Stimulated activated CD8-positive, alpha-beta memory T cell treated with anti-CD3 and anti-CD28 coated beads, Interleukin-7, amount 100 ng/mL, for 4 hours (primary cell): ENCODE measurements at regions not wholly inside any gene's neighbourhood (a gene's known extent, or its start where the extent isn't known, plus 50 kb on each side); places are given as distances from the start of the nearest gene placed in this dataset.

ENCODE experiments used
- DNase-seq, 2 donors: peaks; one replicate each; pipeline ENCODE4 v3.0.0-alpha.2; 2020; ENCODE audit warnings: low read depth in 2 of 2

DNA sequence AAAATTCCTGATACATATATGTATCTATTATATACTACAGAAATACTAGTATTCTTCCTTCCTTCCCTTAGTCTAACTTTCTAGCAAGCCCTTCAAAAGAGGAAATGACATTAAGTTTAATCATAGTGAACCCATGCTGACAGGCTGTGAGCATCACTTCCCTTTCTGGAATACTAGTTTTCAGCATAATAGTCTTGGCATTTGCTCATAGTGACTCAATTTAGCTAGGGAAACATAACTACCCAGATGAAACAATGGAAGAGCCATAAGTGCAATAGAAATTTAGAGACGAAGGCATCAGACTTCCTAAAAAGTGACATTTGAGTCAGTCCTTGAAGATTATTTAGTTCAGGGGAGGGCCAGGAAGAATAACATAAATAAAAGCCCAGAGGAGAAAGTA lies 184.5 kb upstream of the CRY1 start:
- DNase-seq: no peak

DNA sequence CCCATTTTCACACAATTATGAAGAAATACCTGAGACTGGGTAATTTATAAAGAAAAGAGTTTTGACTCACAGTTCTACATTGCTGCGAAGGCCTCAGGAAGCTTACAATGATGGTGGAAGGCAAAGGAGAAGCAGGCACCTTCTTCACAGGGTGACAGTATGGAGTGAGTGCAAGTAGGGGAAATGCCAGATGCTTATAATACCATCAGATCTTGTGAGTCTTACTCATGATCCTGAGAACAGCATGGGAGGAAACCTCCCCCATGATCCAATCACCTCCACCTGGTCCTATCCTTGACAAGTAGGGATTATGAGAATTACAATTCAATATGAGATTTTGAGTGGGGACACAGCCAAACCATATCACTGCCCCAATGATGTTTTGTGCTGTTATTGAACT lies 189.3 kb upstream of the CRY1 start:
- DNase-seq: no peak

DNA sequence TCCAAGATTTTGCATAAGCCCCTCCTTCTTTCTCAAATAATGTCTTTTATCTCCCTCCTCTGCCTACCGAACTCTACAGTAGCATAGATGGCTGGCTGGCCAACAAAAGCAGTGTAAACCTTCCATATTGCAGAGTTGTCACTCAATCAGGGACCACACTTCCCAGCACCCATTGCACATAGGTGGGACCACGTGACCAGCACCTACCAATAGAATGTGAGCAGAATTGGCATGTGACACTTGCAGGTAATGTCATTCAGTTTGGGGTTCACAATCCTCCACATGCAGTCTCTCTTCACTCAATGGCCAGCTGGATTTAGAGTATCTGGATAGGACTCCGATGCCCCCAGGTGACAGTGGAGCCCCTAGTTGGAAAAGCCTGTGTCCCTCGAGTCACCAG lies 190.3 kb upstream of the CRY1 start:
- no peak for DNase-seq

DNA sequence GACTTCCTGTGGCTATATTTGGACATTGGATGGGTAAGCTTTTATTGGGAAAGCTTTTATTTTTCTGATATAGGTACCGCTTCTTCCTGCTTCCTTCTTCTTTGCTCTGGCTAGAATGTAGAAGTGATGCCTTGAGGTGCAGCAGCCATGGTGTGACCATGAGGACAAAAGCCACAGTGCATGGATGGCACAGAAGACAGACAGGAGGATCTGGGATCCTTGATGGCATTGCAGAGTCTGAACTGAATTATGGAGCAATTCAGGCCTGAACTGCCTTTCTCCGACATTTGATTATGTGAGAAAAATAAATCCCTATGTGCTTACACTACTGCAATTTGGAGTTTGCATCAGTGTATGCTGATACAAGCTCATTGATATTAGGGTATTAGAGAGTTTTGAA lies 191.3 kb upstream of the CRY1 start:
- DNase-seq: no peak

DNA sequence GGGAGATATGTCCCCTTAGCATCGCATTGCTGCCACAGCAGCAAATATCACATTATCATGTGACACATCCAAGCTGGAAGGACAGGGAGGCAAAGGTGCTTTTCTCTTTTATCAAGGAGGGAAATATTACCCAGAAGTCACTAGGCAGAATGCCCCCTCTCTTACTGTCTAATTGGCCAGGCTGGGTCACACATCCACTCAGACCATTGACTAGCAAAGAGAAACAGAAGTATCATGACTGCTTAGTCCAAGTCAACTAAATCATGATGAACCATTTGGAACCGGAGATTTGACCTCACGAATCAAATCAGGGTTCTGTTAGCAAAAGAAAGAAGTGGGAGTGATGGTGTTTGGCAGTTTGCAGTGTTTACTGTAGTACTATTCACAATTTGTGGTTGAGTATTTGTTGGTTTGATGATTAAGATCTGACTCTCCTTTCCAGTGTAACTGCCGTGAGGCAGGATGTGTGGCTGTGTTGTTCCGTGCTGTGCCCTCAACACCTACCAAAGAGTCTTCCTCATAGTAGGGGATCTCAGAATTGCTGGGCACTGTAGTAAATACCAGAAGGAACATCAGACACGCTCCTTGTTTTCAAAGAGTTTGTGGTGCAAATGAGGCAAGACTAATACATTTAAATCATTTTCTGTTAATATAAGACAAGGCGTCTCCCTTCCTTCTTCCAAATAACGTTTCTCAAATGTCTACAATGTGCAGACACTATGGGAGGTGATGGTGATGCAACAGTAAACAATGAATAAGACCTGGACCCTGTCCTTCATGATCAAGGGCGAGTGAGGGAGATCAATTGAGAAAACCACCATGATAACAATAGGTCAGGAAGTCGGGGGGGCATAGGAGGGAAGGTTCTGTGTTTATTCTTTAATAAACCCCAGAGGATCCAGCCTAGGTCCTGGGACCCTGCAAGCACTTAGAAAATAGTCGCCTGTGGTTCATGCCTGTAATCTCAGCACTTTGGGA lies 194.4 kb upstream of the CRY1 start:
- no peak for DNase-seq

DNA sequence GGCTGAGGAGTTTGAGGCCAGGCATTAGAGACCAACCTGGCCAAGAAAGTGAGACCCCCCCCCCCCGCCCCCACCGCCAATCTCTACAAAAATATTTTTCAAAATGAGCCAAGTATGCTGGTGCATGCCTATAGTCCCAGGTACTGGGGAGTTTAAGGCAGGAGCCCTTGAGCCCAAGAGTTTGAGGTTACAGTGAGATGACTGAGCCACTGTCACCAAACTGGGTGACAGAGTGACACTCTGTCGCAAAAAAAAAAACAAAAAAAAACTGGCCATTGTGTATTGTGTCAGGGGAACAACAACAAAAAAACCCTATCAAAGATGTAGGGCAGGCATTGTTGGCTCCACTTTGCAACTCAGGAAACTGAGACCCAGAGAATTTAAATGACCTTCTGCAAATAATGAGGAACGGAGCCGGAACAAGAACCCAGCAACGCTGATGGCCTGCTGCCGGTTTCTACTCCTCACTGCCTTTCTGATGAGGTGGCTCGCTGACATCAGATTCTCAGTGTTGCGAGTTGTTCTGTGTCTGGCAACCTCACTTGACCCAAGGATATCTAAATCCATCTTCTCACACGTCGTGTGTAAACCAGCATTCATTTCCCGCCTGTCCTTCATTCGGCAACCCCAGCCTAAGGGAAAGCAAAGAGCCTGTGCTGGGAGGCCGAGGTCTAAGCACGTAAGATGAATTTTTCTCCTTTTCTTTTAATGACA lies 195.2 kb upstream of the CRY1 start:
- DNase-seq: no peak

DNA sequence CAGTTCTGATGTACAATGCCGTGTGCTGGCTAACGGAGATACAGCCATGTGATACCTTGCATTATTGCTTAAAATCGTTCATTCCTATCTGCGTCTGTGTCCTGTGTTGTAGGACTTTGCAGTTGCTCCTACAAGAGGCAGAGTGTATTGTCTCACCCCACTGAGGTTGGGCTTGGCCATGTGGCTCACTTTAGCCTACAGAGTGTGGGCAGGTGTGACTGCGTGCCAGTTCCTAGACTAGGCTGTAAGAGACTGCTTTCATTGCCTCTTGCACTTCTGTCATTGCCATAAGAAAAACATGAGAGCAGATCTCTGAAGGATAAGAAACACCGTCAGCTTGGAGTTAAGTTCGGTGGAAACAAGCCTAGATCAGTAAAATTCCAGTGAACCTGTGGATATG lies 197.7 kb upstream of the CRY1 start:
- DNase-seq: no peak

DNA sequence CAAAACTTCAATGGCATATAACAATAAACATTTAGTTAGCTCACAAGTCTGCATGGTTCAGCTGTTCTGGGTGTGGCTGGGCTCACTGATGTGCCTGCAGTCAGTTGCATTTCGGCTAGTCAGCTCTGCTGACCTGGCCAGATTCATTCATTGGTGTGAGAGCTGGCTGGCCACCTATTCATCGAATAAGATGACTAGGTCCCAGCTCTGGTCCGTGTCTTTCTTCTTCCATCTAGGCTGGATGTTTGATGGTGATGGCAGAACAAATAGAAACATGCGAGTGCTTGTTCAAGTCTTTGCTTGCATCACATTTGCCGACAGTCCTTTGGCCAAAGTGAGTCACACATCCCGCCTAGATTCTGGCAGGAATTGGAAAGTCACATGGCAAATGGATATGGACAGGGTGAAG lies 203.3 kb upstream of the CRY1 start:
- DNase-seq: no peak

DNA sequence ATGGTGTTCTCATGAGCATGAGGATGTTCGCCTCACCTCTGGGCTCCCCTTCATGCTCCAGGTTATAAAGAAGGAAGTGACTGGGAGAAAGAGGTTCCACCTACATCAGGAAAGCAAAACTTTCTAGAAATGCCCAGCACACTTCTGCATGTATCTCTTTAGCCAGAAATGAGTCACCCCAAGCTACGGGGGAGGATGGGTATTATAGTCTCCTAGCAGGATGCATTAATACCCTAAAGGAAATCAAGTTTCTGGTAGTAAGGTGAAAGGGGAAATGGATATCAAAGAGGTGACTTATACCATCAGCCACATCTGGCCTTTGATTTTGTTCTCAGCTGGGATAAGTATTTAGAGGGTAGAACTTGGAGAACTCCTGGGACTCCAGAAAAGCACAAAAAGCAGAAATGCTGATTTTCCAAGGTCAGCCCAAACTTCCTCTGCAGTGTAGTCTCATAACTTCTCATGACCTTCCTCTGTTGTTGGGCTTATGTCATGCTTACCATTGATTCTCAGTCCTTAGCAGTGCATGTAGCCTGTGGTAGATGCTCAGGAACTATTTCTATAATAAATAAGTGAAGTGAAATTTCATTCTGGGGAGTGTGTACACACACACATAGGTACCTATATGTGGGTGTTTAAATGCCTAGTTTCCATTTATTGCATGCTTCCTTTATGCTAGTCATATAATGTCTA lies 209.4 kb upstream of the CRY1 start:
- no peak for DNase-seq

DNA sequence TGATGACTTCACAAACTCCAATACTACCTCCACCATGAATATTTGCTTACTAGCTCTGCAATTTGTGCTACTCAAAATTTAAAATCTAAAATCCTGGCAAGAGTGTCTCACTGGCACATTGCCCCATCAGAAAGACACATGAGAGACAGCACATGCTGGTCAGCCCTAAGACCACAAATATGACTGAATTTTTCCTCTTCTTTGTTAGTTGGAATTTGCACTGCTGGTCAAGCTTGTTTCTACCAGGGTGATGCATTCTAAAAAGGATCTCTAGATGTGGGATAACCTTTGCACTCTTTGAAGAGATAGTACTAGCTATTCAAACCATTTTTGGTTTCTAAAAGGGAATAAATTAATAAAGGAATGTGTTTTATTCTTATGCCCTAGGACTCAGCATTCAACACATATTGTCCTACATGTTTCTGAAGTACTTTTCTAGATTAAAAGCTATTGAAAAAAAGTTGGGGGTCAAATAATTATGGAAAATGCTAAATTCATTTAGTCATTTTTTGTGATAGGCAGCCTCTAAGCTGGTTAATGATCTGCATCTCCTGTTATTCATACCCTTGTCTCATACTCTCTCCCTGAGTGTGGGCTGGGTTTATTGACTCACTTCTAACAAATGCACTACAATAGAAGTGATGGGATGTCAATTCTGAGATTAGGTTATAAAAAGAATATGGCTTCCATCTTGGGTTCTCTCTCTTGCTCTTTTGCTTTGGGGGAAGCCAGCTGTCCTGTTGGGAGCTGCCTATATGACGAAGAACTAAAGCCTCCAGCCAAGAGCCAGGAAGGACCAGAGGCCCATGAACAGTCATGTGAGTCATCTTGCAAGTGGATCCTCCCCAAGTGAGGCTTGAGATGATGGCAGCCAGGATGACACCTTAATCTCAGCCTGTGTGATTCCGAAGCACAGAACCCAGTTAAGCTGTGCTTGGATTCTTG lies 211.5 kb upstream of the CRY1 start:
- DNase-seq: no peak

DNA sequence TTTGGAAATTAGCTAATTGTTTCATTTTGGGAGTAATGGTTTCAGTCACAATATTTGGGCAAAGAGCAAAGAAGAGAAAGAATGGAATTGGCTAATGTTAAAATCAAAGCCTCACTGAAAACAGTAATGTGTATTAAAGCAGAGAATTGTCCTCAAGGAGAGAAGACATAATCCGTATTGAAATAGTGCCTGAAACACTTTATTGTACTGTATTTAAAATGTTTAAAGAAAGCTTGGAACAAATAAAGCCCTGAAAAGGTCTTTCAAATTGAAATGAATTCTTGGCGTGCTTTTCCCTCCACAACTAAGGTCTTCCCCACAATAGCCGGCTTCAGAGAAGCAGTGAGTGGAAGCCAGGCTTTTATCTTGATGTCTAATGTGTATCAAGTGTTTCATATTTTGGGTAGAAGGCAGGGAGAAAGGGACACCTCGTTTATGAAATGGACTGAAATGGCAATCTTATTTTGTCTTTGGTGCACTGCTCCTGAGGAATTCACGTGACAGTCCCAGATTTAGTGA lies 212.9 kb upstream of the CRY1 start:
- DNase-seq: no peak

DNA sequence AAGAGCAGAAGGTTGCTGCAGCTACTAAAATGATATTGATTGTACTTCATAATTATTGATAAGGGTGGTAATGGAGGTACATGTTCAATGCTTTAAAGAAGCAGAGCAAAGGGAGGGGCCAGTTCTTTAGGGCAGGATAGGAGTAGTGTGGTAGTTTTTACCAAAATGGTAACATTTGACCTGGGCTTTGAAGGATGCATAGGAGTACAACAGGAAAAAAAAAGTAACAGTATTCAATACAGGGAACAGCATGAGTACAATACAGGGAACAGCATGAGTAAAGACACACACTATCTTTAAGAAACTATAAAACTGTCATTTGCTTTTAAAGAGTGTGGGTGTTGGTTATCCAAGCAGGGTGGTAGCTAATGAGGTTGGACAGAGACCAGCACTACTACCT lies 215.0 kb upstream of the CRY1 start:
- no peak for DNase-seq

DNA sequence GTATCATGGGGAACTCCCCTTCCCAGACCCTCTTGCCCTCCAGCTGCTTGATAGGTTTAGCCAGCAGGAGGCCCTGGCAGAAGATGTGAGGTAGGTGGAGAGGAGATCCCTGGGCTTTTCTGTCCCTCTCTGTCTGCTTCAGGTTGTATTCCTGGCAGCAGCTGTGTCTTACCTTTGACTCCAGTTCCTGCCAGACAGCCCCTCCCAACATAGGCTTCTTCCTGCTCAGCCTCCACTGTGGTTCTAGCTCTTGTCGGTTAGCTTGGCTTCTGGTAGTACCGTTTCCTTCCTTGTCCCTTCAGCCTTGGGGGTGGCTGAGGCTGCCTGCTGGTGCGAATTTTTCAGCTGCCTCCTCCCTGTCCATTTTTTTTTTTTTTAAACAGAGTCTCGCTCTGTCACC lies 215.7 kb upstream of the CRY1 start:
- DNase-seq: no peak

DNA sequence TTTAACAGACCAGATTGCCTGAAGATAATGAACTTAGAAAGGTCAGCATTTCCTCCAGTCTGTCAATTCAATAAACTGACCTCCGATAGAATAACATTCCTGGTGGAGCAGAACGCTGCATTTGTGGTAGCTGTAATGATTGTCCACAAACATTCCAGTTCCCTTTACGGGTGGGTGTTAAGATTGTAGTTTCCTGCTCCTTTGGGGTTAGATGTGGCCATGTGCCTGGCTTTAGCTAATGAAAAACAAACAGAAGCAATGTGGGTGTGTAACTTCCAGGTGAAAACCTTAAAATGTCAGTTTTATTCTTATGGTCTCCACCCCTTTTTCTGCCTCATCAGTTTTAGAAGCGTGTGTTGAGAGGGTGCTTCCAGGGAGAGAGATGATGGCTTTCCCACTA lies 217.3 kb upstream of the CRY1 start:
- no peak for DNase-seq

DNA sequence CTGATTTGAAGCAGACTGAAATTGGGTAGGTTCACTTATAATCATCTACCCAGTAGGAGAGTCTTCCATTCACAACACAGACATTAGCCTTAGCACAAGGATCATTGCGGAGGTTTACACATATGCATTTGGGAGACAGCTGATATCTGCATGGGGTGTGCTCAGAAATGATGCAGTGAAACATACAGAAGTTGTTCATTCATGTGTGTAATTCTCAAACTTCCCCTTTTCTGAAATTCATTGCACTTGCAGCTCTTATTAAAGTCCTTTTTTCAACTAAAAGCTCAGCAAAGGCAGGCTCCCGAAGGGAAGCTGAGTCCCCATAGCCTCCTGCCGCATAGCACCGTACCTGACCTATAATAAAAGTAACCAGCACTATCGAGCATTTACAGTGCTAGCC lies 218.3 kb upstream of the CRY1 start:
- DNase-seq: no peak

DNA sequence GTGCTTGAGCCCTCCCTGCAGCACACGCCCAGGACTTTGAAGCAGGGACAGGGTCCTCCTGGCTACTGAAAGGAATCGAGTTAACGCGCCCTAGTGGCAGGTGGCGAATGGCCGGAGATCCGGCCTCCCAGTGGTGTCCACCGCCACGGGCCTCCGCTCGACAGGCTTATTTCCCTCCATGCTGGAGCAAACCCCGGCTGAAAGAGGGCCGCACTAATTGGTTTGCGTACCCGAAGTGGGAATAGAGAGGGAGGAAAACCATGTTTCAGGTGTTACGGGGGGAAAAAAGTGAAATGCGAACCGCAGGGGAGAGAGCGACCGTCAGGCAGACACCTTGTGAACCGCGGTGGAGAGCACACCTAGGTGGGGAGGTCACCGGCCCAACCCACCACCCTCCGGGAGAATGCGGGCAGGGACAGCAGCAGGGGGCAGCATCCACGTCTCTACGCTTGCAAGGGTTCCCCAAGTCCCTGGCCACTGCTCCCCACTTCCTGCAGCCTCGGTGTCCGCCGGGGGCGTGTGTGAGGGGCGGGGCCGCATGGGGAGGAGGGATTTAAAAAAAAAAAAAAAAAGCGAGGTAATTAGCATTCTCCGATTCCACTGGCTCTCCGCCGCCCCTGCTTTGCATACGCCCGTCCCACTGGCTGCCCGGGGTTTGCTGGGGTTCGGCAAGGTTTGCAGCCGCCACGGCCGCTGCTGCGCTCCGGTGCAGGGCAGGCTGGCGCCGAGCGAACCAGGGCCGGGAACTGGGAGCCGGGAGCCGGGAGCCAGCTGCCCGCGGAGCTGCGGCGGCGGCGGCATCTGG lies 224.6 kb upstream of the CRY1 start:
- DNase-seq: peak; percentile 69 to 81

DNA sequence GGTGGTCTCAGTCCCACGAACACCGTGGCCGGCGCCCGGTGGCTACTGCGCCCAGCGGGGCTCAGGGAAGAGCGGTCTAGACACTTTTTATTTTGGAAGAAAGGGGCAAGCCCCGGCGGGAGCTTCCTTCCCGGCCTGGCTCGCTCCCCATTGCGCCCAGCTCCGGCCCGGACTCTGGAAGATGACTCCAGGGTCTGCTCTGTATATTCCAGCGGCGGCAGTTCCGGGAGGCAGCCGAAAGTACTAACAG lies 225.1 kb upstream of the CRY1 start:
- DNase-seq: no peak

DNA sequence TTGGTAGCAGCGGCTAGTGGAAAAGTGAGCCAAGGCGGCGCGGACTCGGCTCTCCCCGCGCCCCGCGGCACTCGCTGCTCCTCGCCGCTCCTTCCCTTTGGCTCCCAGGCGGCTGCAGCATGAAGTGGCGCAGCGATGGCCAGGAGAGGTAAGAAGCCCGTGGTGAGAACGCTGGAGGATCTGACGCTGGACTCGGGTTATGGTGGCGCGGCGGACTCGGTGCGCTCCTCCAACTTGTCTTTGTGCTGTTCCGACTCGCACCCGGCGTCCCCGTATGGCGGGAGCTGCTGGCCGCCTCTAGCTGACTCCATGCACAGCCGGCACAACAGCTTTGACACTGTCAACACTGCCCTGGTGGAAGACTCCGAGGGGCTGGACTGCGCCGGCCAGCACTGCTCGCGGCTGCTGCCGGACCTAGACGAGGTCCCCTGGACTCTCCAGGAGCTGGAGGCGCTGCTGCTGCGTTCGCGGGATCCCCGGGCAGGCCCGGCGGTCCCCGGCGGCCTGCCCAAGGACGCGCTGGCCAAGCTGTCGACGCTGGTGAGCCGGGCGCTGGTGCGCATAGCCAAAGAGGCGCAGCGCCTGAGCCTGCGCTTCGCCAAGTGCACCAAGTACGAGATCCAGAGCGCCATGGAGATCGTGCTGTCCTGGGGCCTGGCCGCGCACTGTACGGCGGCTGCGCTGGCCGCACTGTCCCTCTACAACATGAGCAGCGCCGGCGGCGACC lies 225.6 kb upstream of the CRY1 start:
- DNase-seq: no peak

DNA sequence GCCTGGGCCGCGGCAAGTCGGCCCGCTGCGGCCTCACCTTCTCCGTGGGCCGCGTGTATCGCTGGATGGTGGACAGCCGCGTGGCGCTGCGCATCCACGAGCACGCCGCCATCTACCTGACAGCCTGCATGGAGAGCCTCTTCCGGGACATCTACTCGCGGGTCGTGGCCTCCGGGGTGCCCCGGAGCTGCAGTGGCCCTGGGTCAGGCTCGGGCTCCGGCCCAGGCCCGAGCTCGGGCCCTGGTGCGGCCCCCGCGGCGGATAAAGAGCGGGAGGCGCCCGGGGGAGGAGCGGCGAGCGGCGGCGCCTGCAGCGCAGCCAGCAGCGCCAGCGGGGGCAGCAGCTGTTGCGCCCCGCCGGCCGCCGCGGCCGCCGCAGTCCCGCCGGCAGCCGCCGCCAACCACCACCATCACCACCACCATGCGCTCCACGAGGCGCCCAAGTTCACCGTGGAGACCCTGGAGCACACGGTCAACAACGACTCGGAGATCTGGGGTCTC lies 226.2 kb upstream of the CRY1 start:
- DNase-seq: peak in 1 of 2 donors; percentile 12
